ENCODE measurements at regions not wholly inside any gene's neighbourhood (a gene's known extent, or its start where the extent isn't known, plus 50 kb on each side); places are given as distances from the start of the nearest gene placed in this dataset.
"Not testable (repeated sequence)": the region's sequence is repeated elsewhere in the genome, so short reads cannot be mapped to it uniquely, and the experiment has no call there.

- no peak overlapping the region for H3K4me3 ChIP-seq (ENCODE audit: low read length)
- TF ChIP-seq CTCF (conservative IDR thresholded peaks at IDR 0.05; ENCODE audit: low read depth, low read length), result no peak
- DNase-seq (ENCODE audit: low read depth), result no peak
Observed at GRCh38 chr12:78566456-78566855, 298.1 kb upstream of the SYT1 start.

GRCh38 chr12:78568321-78569020, 296.1 kb upstream of the SYT1 start:
- peak; percentile 98 for DNase-seq (ENCODE audit: low read depth)
- no peak for TF ChIP-seq CTCF (conservative IDR thresholded peaks at IDR 0.05; ENCODE audit: low read depth, low read length)
- H3K4me3 ChIP-seq (ENCODE audit: low read length), result no peak overlapping the region

- DNase-seq (ENCODE audit: low read depth), result no peak
- no peak overlapping the region for H3K4me3 ChIP-seq (ENCODE audit: low read length)
Observed at GRCh38 chr12:78571953-78572352, 292.6 kb upstream of the SYT1 start.

GRCh38 chr12:78575208-78575607, 289.4 kb upstream of the SYT1 start:
- not testable (repeated sequence) for H3K4me3 ChIP-seq (ENCODE audit: low read length); DNase-seq (ENCODE audit: low read depth)

More at GRCh38 chr12:78571953-78572352, 292.6 kb upstream of the SYT1 start:
- no peak for TF ChIP-seq CTCF (conservative IDR thresholded peaks at IDR 0.05; ENCODE audit: low read depth, low read length)

- TF ChIP-seq CTCF (conservative IDR thresholded peaks at IDR 0.05; ENCODE audit: low read depth, low read length), result no peak
- no peak overlapping the region for H3K4me3 ChIP-seq (ENCODE audit: low read length)
- no peak for DNase-seq (ENCODE audit: low read depth)
Observed at GRCh38 chr12:78579846-78580245, 284.7 kb upstream of the SYT1 start.

GRCh38 chr12:78580296-78580695, 284.3 kb upstream of the SYT1 start:
- DNase-seq (ENCODE audit: low read depth), result no peak
- no peak overlapping the region for H3K4me3 ChIP-seq (ENCODE audit: low read length)
- TF ChIP-seq CTCF (conservative IDR thresholded peaks at IDR 0.05; ENCODE audit: low read depth, low read length), result no peak

GRCh38 chr12:78584695-78585094, 279.9 kb upstream of the SYT1 start:
- H3K4me3 ChIP-seq (ENCODE audit: low read length), result no peak overlapping the region
- TF ChIP-seq CTCF (conservative IDR thresholded peaks at IDR 0.05; ENCODE audit: low read depth, low read length), result peak; percentile 37
- DNase-seq (ENCODE audit: low read depth), result no peak
